ENCODE measurements at regions not wholly inside any gene's neighbourhood (a gene's known extent, or its start where the extent isn't known, plus 50 kb on each side); places are given as distances from the start of the nearest gene placed in this dataset.

- no peak for DNase-seq
Observed at GRCh38 chr1:216908126-216908525, 184.9 kb upstream of the ESRRG start.

- no peak for DNase-seq
Observed at GRCh38 chr1:216907100-216907499, 183.9 kb upstream of the ESRRG start.

- no peak for DNase-seq
Observed at GRCh38 chr1:216905781-216906180, 182.6 kb upstream of the ESRRG start.

GRCh38 chr1:216905137-216905536 is 181.9 kb upstream of the ESRRG start:
- no peak for DNase-seq

- no peak for DNase-seq
Observed at GRCh38 chr1:216904471-216904870, 181.2 kb upstream of the ESRRG start.

- no peak for DNase-seq
Observed at GRCh38 chr1:216903382-216903740, 180.1 kb upstream of the ESRRG start.

- DNase-seq = no peak
Observed at GRCh38 chr1:216902669-216903381, 179.6 kb upstream of the ESRRG start.

GRCh38 chr1:216900116-216900620 is 176.9 kb upstream of the ESRRG start:
- no peak for DNase-seq

- DNase-seq = no peak
Observed at GRCh38 chr1:216898801-216899200, 175.6 kb upstream of the ESRRG start.

- DNase-seq = no peak
Observed at GRCh38 chr1:216896146-216896545, 172.9 kb upstream of the ESRRG start.

GRCh38 chr1:216894494-216894893 is 171.3 kb upstream of the ESRRG start:
- DNase-seq = no peak

GRCh38 chr1:216892581-216893160 is 169.4 kb upstream of the ESRRG start:
- no peak for DNase-seq

GRCh38 chr1:216890871-216891270 is 167.6 kb upstream of the ESRRG start:
- no peak for DNase-seq

- DNase-seq = no peak
Observed at GRCh38 chr1:216888731-216889130, 165.5 kb upstream of the ESRRG start.

- DNase-seq = no peak
Observed at GRCh38 chr1:216887032-216887431, 163.8 kb upstream of the ESRRG start.

GRCh38 chr1:216884614-216885229 is 161.5 kb upstream of the ESRRG start:
- DNase-seq = no peak

- no peak for DNase-seq
Observed at GRCh38 chr1:216883518-216883917, 160.3 kb upstream of the ESRRG start.

GRCh38 chr1:216881695-216882094 is 158.5 kb upstream of the ESRRG start:
- no peak for DNase-seq

- DNase-seq = no peak
Observed at GRCh38 chr1:216866714-216867113, 143.5 kb upstream of the ESRRG start.

GRCh38 chr1:216855810-216856209 is 132.6 kb upstream of the ESRRG start:
- no peak for DNase-seq

GRCh38 chr1:216854836-216855484 is 131.7 kb upstream of the ESRRG start:
- no peak for DNase-seq

- DNase-seq = no peak
Observed at GRCh38 chr1:216851073-216851472, 127.8 kb upstream of the ESRRG start.

GRCh38 chr1:216849146-216849545 is 125.9 kb upstream of the ESRRG start:
- no peak for DNase-seq
